ENCODE measurements at regions not wholly inside any gene's neighbourhood (a gene's known extent, or its start where the extent isn't known, plus 50 kb on each side); places are given as distances from the start of the nearest gene placed in this dataset.

GRCh38 chr20:61066526-61066925 is 185.5 kb upstream of the CDH4 start:
- no peaks in the 10 kb centered on the region for H3K36me3 ChIP-seq
- no peak overlapping the region for H3K4me3 ChIP-seq
- H3K9me3 ChIP-seq = no peaks in the 10 kb centered on the region
- intact Hi-C loops (cut with DNase I) = no loop called here
- TF ChIP-seq, protein P1, sequence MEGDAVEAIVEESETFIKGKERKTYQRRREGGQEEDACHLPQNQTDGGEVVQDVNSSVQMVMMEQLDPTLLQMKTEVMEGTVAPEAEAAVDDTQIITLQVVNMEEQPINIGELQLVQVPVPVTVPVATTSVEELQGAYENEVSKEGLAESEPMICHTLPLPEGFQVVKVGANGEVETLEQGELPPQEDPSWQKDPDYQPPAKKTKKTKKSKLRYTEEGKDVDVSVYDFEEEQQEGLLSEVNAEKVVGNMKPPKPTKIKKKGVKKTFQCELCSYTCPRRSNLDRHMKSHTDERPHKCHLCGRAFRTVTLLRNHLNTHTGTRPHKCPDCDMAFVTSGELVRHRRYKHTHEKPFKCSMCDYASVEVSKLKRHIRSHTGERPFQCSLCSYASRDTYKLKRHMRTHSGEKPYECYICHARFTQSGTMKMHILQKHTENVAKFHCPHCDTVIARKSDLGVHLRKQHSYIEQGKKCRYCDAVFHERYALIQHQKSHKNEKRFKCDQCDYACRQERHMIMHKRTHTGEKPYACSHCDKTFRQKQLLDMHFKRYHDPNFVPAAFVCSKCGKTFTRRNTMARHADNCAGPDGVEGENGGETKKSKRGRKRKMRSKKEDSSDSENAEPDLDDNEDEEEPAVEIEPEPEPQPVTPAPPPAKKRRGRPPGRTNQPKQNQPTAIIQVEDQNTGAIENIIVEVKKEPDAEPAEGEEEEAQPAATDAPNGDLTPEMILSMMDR (IDR thresholded peaks at IDR 0.05) = no peak
- no peaks in the 10 kb centered on the region for H3K27me3 ChIP-seq
- H3K4me1 ChIP-seq = no peaks in the 10 kb centered on the region
- H3K27ac ChIP-seq = no peak overlapping the region
- no peak for DNase-seq (ENCODE audit: low spot score in 2 of 2)

DNA sequence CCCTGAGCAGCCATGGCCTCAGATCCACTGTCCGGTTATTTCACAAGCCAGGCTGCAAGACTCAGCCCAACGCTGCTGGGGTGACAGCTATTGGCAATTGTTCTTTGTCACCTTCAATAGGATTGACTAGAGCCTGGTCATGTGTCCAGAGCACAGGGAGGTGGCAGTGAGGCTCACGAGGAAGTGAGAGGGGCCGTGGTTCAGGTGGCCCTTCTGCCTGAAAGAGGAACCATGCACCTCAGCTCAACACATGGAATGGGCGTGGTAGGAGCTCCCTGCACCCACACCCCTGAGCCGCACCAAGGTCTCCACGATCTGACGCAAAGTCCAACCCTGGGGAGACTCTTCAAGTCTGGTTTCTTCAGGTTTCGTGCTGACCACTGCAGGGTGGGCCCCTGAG is 184.8 kb upstream of the CDH4 start:
- no peak for DNase-seq (ENCODE audit: low spot score in 2 of 2)
- Histone ChIP-seq H3K4me3 (no peak overlapping the region), H3K27ac (no peak overlapping the region), H3K9me3 (no peaks in the 10 kb centered on the region), H3K36me3 (no peaks in the 10 kb centered on the region), H3K4me1 (no peaks in the 10 kb centered on the region), H3K27me3 (no peaks in the 10 kb centered on the region)
- intact Hi-C loops (cut with DNase I) = no loop called here
- TF ChIP-seq, protein P1 (IDR thresholded peaks at IDR 0.05) = no peak

DNA sequence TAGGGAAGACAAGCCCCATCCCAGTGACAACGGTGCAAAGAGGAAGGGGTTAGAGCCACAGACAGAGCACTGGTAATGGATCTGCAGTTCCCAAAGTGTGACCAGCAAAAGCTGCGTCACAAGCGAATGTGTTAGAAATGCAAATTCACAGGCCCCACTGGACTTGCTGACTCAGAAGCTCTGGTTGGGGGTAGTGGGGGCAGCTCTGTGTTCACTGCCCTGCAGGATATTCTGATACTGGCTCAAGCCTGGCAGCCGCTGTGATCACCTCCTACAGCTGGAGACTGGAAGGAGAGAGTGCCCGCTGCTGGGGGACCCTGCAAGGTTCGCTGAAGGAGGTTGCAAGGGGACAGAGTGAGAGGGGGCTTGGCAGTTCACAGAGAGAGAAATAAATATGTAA is 179.7 kb upstream of the CDH4 start:
- no peak for DNase-seq (ENCODE audit: low spot score in 2 of 2)
- H3K36me3 ChIP-seq = no peaks in the 10 kb centered on the region
- TF ChIP-seq, protein P1 (IDR thresholded peaks at IDR 0.05) = no peak
- H3K27ac ChIP-seq = no peak overlapping the region
- H3K4me3 ChIP-seq = no peak overlapping the region
- no peaks in the 10 kb centered on the region for H3K4me1 ChIP-seq
- no peaks in the 10 kb centered on the region for H3K9me3 ChIP-seq
- H3K27me3 ChIP-seq = no peaks in the 10 kb centered on the region
- intact Hi-C loops (cut with DNase I) = no loop called here

DNA sequence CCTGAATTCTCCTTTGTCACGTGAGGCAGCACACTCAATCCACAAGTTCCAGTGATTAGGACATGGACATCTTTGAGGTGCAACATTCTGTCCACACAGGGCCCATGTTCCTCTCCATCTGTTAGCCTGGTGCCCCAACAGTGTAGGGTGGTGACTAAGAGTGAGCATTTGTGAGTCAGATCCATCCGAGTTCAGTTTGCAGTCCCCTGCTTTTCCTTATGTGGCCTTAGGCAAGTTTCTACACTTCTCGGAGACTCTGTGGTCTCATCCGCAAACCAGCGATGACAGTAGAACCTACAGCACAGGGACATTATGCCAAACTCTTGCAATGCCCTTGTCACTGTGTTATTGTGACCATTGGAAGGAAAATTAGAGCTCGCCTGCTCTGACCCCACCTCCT is 178.7 kb upstream of the CDH4 start:
- no peak overlapping the region for H3K4me3 ChIP-seq
- DNase-seq (ENCODE audit: low spot score in 2 of 2) = no peak
- no peaks in the 10 kb centered on the region for H3K9me3 ChIP-seq
- intact Hi-C loops (cut with DNase I) = no loop called here
- no peaks in the 10 kb centered on the region for H3K36me3 ChIP-seq
- no peaks in the 10 kb centered on the region for H3K4me1 ChIP-seq
- no peak overlapping the region for H3K27ac ChIP-seq
- no peaks in the 10 kb centered on the region for H3K27me3 ChIP-seq
- TF ChIP-seq, protein P1 (IDR thresholded peaks at IDR 0.05) = no peak

DNA sequence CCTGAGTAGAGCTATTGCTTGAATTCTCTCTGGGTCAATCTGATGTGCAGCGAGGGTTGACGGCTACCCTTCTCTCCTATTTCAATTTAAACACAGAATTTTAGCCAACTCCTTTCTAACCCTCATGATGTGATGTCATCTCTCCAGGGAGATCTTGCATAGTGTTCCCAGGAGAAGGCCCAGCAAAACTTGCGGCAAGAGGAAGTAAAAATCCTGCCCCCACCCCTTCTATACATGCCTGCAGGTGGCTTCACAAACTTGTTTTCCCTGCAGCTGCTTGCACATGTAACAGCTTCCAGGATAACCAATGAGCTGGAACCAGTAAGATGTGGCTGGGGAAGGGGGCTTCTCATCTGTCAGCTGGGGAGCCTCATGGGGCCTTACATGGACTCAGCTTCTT is 169.3 kb upstream of the CDH4 start:
- no peaks in the 10 kb centered on the region for H3K36me3 ChIP-seq
- DNase-seq (ENCODE audit: low spot score in 2 of 2) = no peak
- no peaks in the 10 kb centered on the region for H3K4me1 ChIP-seq
- H3K27ac ChIP-seq = no peak overlapping the region
- intact Hi-C loops (cut with DNase I) = no loop called here
- H3K4me3 ChIP-seq = no peak overlapping the region
- H3K9me3 ChIP-seq = no peaks in the 10 kb centered on the region
- TF ChIP-seq, protein P1 (IDR thresholded peaks at IDR 0.05) = no peak
- H3K27me3 ChIP-seq = no peaks in the 10 kb centered on the region

DNA sequence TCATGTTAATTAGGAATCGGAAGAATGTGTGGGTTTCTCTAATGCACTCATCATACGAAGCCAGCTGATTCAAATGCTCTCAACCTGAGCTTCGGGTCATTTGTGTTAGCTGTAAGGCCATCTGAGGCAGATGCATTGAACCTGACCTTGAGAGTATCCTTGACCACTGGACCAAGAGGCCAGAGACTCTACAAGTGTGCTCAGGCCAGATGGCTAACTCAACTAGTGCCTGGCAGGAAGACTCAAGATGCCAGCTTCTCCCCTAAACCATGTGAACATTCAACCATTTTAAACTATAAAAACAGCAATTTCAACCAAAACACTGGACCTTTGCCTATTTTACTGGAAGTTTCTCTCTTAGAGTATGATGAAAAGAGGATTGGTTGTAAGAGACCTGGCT is 168.6 kb upstream of the CDH4 start:
- no peak for DNase-seq (ENCODE audit: low spot score in 2 of 2)
- no peaks in the 10 kb centered on the region for H3K27me3 ChIP-seq
- no peak overlapping the region for H3K4me3 ChIP-seq
- H3K9me3 ChIP-seq = no peaks in the 10 kb centered on the region
- H3K27ac ChIP-seq = no peak overlapping the region
- H3K36me3 ChIP-seq = no peaks in the 10 kb centered on the region
- TF ChIP-seq, protein P1 (IDR thresholded peaks at IDR 0.05) = no peak
- intact Hi-C loops (cut with DNase I) = no loop called here
- H3K4me1 ChIP-seq = no peaks in the 10 kb centered on the region

Data from ascending aorta (tissue), 2 donors.